ENCODE measurements at regions not wholly inside any gene's neighbourhood (a gene's known extent, or its start where the extent isn't known, plus 50 kb on each side); places are given as distances from the start of the nearest gene placed in this dataset.

DNA sequence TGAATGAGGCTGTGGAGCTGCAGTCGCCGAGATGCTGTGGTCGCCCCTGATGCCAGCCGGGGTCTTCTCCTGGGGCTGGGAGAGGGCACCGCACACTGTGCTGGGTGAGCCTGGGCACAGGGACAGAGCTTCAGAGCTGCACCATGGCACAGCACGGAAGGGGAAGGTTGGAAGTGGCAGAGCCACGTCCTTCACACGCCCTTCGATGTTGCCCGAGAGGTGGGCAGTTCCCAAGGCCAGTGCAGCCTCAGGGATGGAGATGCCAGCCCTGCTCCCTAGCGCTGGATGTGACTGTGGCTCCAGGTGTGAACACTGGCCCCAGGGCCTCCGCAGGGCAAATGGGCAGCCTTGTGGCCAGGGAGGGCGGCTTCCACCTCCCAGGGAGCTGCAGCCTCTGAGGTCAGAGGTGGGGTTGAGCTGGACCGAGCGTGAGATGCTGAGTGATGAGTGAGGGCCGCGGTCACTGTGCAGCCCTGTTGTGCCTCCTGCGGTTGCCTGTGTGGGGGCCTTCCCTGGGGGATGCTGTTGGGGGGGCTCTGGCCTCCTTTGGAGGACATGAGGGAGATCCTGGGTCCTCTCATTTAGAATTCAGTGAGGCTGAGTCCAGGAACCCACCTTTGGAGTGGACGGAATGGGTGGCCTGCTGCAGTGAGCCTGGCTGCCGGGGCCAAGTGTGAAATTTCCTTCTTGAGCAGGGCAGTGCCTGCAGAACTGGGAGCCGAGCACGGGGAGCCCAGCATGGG lies 1090.0 kb downstream of the BRD1 start:
- Histone ChIP-seq H3K27me3 (ENCODE audit: control insufficient read depth, insufficient read depth, low read length) (no peaks in the 10 kb centered on the region), H3K4me3 (ENCODE audit: insufficient read depth, low read depth, low read length) (no peak overlapping the region), H3K36me3 (replicated peaks; ENCODE audit: control insufficient read depth, insufficient read depth, low read length) (no peaks in the 10 kb centered on the region)
- peak; percentile 39 for DNase-seq

DNA sequence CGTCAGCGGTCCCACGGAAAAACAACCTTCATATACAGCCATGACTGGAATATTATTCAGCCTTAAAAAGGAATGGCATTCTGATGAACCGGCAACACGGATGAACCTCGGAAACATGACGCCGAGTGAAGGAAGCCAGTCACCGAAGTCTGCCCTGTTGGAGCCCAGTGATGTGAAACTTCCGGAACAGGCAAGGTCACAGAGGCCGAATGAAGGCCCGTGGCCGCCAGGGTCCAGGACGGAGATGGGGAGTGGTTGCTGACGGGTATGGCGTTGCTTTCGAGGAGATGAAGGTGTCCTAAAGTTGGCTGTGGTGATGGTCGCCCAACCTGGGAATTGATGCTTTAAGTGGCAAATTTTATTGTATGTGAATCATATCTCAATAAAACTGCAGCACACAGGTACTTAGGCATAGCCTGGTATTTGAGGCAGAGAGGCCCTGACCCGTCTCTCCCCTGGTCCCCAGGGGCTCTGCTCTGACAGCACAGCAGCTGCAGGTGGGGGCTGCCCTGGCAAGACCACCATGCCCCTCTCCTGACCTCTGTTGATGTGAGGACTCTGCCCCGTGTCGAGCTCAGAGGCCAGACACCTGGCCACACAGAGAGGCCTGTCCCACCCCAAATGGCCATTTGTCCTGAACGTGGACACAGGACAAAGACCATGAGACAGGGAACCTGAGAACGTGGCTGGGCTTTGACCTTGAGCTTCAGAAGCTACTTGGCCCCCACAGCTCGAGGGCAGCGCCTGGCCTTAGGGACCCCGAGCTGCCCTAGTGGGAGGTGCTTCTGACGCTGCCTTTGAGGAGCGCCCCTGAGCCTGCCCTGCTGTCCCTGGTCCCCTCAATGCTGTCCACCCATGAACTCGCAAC lies 1090.8 kb downstream of the BRD1 start:
- Histone ChIP-seq H3K36me3 (replicated peaks; ENCODE audit: control insufficient read depth, insufficient read depth, low read length) (no peaks in the 10 kb centered on the region), H3K4me3 (ENCODE audit: insufficient read depth, low read depth, low read length) (no peak overlapping the region), H3K27me3 (ENCODE audit: control insufficient read depth, insufficient read depth, low read length) (no peaks in the 10 kb centered on the region)
- DNase-seq = peak; percentile 31

DNA sequence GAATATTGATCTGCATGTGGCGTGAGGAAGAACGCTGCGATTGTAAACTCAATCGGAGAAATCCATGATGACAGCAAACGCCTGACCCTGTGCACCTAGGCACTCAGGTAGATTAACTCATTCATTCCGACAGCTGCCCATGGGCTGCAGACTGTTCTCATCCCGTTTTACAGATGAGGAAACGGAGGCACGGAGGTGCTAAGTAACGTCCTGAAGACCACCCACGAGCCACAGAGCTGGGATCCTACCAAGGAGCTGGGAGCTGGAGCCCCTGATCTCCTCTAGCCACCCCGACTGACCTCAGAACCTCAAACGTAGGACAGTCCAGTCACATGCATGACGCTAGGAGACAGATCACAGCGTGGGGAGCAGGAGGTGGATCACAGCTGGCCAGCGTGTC lies 1092.7 kb downstream of the BRD1 start:
- no peak for DNase-seq
- Histone ChIP-seq H3K27me3 (ENCODE audit: control insufficient read depth, insufficient read depth, low read length) (no peaks in the 10 kb centered on the region), H3K4me3 (ENCODE audit: insufficient read depth, low read depth, low read length) (no peak overlapping the region), H3K36me3 (replicated peaks; ENCODE audit: control insufficient read depth, insufficient read depth, low read length) (no peaks in the 10 kb centered on the region)

DNA sequence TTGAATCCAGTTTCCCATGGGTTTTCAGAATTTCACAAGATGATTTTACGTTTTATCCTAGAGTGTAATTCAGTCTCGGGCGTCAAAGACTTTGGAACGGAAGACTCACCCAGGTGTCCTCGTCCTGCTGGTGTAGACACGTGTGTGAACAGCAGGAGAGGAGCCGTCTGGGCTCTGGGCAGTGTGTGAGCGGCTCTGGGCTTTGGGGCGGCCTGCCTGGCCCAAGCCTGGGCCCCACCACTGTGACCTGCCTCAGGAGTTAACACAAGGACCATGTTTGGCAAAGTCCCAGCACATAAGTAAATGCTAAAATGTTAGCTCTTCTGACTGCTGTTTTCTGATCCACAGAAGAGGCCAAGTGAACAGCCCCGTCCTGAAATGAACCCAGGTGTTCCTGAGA lies 1093.3 kb downstream of the BRD1 start:
- DNase-seq = no peak
- H3K4me3 ChIP-seq (ENCODE audit: insufficient read depth, low read depth, low read length) = no peak overlapping the region
- no peaks in the 10 kb centered on the region for H3K36me3 ChIP-seq (replicated peaks; ENCODE audit: control insufficient read depth, insufficient read depth, low read length)
- H3K27me3 ChIP-seq (ENCODE audit: control insufficient read depth, insufficient read depth, low read length) = no peaks in the 10 kb centered on the region

DNA sequence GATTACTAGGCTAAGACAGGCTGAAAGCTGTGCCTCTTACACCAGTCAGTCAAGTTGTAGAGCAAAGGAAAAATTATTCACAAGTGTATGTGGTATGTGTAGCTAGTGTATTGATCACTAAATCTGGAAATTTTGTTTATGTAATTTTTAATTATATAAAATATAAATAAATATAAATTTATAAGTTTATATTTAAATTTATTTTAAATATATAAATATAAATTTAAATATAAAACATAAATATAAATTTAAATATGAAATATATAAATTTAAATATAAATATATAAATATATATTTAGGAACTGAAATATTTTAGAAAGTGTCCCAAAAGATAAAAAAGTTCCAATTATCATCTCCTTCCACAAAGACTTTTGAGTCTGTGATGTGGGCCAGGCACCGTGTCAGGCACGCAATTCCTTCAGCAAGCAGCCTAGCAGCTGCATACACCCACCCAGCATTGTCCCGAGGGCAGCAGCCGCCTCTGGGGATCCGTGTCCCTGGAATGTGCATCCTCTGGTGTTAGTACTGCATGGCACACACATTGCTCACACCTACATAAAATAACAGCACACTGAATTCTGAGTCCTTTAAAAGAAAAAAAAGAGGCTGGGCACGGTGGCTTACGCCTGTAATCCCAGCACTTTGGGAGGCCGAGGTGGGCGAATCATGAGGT lies 1098.0 kb downstream of the BRD1 start:
- no peaks in the 10 kb centered on the region for H3K36me3 ChIP-seq (replicated peaks; ENCODE audit: control insufficient read depth, insufficient read depth, low read length)
- DNase-seq = no peak
- H3K4me3 ChIP-seq (ENCODE audit: insufficient read depth, low read depth, low read length) = no peak overlapping the region
- H3K27me3 ChIP-seq (ENCODE audit: control insufficient read depth, insufficient read depth, low read length) = no peaks in the 10 kb centered on the region

DNA sequence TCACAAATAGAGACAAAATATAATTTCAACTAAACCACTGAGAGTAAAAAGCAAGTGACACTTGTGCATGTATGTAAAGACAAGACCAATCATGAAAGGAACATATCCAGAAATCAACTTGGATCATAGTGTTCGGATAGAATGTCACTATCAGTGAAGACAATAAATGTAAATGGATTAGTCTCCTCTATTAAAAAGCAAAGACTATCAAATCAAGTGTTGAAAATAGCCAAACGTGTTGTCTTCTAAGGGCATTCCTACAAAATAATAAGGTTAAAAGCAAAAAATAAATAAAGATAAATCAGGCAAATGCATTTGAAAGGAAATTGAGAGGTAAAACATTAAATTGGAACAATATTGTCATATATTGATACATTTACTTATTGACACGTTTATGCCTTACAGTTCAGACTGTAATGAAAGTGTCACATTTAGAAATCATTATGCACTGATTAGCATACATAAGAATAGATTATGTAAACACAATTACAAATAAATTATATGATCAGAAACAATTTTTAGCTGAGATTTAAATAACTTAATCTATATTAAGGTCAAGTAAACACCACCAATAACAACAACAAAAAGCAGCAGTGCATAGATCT lies 1100.1 kb downstream of the BRD1 start:
- Histone ChIP-seq H3K4me3 (ENCODE audit: insufficient read depth, low read depth, low read length) (no peak overlapping the region), H3K36me3 (replicated peaks; ENCODE audit: control insufficient read depth, insufficient read depth, low read length) (no peaks in the 10 kb centered on the region), H3K27me3 (ENCODE audit: control insufficient read depth, insufficient read depth, low read length) (no peaks in the 10 kb centered on the region)
- DNase-seq = no peak

DNA sequence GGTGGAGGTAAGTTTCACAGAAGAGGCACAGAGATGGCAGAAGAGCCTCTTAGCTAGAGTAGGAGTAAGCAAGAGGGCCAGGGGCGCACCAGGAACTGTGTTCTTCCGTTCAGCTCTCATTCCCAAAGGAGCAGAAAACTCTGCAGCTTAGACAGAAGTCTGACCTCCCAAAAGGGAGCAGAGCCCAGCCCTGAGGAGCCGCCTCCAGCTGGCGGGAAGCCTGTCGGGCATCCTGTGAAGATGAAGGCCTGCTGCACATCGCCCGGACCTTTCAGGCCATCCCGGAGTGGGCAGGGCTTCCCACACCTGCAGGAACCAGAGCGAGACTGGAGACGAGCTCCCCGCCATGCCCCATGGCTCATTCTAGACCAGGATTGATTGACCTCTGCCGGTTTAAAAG lies 1102.8 kb downstream of the BRD1 start:
- Histone ChIP-seq H3K36me3 (replicated peaks; ENCODE audit: control insufficient read depth, insufficient read depth, low read length) (no peaks in the 10 kb centered on the region), H3K4me3 (ENCODE audit: insufficient read depth, low read depth, low read length) (no peak overlapping the region), H3K27me3 (ENCODE audit: control insufficient read depth, insufficient read depth, low read length) (no peaks in the 10 kb centered on the region)
- no peak for DNase-seq

DNA sequence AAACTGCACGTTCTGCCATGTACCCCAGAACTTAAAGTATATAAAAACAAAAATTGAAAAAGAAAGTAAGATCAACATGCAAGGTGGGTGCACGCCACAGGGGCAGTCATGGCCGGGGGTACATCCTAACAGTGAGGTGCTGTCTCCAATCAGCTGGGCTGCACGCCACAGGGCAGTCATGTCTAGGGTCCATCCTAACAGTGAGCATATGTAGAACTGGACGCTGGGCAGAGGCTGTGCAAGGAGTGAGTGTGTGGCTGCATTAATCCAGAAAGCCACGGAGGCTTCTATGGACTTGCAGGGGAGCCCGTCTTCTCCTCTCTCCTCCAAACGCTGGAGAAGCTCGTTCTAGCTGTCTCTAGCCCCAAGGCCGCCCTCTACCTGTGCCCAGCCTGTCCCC lies 1105.0 kb downstream of the BRD1 start:
- DNase-seq = no peak
- no peaks in the 10 kb centered on the region for H3K36me3 ChIP-seq (replicated peaks; ENCODE audit: control insufficient read depth, insufficient read depth, low read length)
- H3K27me3 ChIP-seq (ENCODE audit: control insufficient read depth, insufficient read depth, low read length) = no peaks in the 10 kb centered on the region
- no peak overlapping the region for H3K4me3 ChIP-seq (ENCODE audit: insufficient read depth, low read depth, low read length)

DNA sequence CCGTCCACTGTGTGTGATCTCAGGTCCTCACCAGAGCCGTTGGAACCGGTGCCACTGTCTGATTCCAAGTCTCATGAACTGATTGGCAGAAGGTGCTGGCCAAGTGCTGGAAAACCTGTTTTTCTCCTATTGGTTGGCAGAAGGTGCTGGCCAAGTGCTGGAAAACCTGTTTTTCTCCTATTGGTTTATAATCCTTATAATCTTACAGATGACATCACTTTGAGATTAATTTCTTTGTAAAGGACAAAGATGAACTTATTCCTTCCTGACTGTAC lies 1106.3 kb downstream of the BRD1 start:
- H3K36me3 ChIP-seq (replicated peaks; ENCODE audit: control insufficient read depth, insufficient read depth, low read length) = no peaks in the 10 kb centered on the region
- no peaks in the 10 kb centered on the region for H3K27me3 ChIP-seq (ENCODE audit: control insufficient read depth, insufficient read depth, low read length)
- no peak overlapping the region for H3K4me3 ChIP-seq (ENCODE audit: insufficient read depth, low read depth, low read length)
- no peak for DNase-seq

DNA sequence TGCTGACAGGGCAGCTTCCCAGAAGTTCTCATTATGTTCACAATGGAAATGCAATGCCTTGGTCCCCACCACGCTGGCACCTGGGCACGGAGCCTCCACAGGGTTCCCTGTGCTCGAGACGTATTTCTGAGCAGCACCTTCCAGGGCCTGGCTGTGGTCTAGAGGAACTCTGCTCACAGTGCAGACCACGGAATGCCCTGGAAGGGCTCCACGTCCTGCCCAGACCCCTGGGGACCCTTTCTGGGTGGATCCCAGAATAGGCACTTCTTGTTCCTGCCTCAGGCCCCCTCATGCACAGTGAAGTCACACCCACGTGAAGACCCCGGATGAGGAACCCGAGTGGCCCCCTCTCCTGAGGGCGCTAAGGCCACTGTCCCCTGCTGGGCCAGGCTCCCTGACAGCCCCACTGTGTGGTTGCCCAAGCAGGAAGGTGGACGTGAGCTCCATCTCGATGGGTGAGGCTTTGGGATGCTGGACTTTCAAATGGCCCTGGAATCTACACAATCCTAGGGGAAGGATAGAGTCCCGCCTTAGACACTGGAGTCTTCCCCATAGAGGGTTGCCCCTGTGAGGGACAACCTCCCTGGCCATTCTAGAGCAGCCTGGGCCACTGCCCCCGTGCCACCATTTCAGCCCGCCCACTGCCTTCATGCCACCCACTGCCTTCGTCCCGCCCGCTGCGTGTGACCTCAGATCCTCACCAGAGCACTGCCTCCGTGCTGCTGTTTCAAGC lies 1106.8 kb downstream of the BRD1 start:
- Histone ChIP-seq H3K4me3 (ENCODE audit: insufficient read depth, low read depth, low read length) (no peak overlapping the region), H3K36me3 (replicated peaks; ENCODE audit: control insufficient read depth, insufficient read depth, low read length) (no peaks in the 10 kb centered on the region), H3K27me3 (ENCODE audit: control insufficient read depth, insufficient read depth, low read length) (no peaks in the 10 kb centered on the region)
- DNase-seq = peak; percentile 23

DNA sequence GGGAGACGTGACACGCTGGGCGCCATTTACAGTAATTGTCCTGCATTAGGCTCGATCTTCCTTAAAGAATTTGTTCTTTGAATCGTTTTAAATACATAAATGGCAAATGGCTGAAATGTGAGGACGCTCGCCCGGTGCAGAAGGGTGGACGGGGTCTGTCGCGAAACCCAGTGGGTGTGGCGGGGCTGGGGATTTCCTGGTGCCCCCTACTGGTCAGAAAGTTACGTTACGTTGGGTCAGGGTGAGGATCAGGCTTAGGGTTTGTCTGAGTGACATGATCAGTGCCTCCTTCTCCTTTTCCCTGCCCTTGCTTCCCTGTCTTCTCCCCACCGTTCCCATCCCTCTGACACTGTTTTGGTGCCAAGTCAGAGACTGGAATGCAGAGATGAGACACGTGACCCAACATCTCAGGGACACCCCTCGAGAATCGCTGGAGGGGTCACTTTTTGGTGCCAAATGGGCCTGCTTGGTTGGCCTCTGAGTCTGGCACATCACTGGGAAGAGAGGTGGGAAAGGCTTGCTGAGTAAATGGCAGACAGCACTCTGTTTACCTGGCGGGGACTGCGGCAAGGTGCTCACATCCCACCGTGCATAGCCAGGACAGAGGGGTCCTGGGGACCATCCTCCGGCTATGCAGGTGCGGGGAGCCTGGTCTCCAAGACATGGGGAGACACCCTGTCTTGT lies 1107.6 kb downstream of the BRD1 start:
- Histone ChIP-seq H3K4me3 (ENCODE audit: insufficient read depth, low read depth, low read length) (no peak overlapping the region), H3K36me3 (replicated peaks; ENCODE audit: control insufficient read depth, insufficient read depth, low read length) (no peaks in the 10 kb centered on the region), H3K27me3 (ENCODE audit: control insufficient read depth, insufficient read depth, low read length) (no peaks in the 10 kb centered on the region)
- DNase-seq = peak; percentile 91

DNA sequence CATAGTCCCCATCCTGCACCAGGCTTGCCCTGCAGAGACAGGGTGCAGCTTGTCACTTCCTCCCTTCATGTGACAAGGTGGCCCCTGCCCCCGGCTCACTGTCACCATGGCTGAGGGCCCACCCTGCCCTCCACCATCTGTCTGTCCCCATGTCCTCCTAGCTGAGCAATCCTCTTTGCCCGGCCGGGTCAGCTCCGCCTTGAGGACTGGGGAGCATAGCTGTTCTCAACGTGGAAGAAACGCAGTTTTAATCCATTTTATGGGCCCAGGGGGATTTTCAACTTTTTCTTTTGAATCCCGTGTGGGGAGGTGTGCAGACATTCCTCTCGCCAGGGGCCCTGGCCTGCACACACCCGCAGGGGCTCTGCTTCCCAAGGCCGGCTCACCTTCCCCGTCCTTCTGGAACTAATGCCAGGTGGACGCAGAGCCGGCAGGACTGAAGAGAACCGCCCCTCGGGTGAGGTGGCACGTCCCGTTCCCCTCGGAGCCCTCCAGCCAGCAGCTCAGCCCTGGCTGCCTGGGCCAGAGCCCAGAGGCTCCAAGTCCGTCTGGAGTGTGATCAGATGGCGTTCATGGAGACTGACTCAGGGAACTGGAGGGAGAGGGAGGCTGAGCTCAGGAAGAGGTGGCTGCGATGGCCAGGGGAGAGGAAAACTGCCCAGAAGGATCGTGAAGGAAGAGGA lies 1108.7 kb downstream of the BRD1 start:
- no peak overlapping the region for H3K4me3 ChIP-seq (ENCODE audit: insufficient read depth, low read depth, low read length)
- H3K36me3 ChIP-seq (replicated peaks; ENCODE audit: control insufficient read depth, insufficient read depth, low read length) = no peaks in the 10 kb centered on the region
- no peaks in the 10 kb centered on the region for H3K27me3 ChIP-seq (ENCODE audit: control insufficient read depth, insufficient read depth, low read length)
- DNase-seq = peak; percentile 56

All from H7 (cell line).